Neural cell (in vitro differentiated cells): ENCODE measurements at regions not wholly inside any gene's neighbourhood (a gene's known extent, or its start where the extent isn't known, plus 50 kb on each side); places are given as distances from the start of the nearest gene placed in this dataset.

Source experiments
- H2AFZ ChIP-seq: fragments of 200-600, 300-800 bp; sonication (generic), shearing (Covaris generic); 2 replicates; pipeline ENCODE4 v1.6.0; 2014; ENCODE audit warnings: low read depth, mild to moderate bottlenecking, antibody characterized with exemption, low read length, moderate library complexity
- H3F3A ChIP-seq: fragments of 200-600 bp; shearing (Covaris generic); 2 replicates; pipeline ENCODE4 v1.6.1; 2016; ENCODE audit warnings: mild to moderate bottlenecking, moderate library complexity, mixed read lengths, antibody characterized with exemption, low read length; ENCODE audit not compliant: insufficient read depth, poor library complexity, severe bottlenecking
- H3K27ac ChIP-seq: fragments of 200-600, 300-800 bp; sonication (generic), shearing (Covaris generic); 2 replicates; pipeline ENCODE4 v1.5.1; 2014; ENCODE audit warnings: mild to moderate bottlenecking, low read length, moderate library complexity
- H3K27me3 ChIP-seq: fragments of 300-800, 200-600 bp; sonication (generic), shearing (Covaris generic); 2 replicates; pipeline ENCODE4 v1.6.0; 2014; ENCODE audit warnings: mild to moderate bottlenecking, low read depth, low read length, moderate library complexity; ENCODE audit not compliant: insufficient read depth
- H3K36me3 ChIP-seq: fragments of 300-800, 200-600 bp; sonication (generic), shearing (Covaris generic); 2 replicates; pipeline ENCODE4 v1.5.1; 2014; ENCODE audit warnings: mild to moderate bottlenecking, antibody characterized with exemption, low read length, moderate library complexity; ENCODE audit not compliant: insufficient read depth
- H3K4me2 ChIP-seq: fragments of 300-800, 200-600 bp; sonication (generic), shearing (Covaris generic); 2 replicates; pipeline ENCODE4 v1.6.0; 2014; ENCODE audit warnings: mild to moderate bottlenecking, low read length
- H3K4me3 ChIP-seq: fragments of 300-800, 200-600 bp; sonication (generic), shearing (Covaris generic); 2 replicates; pipeline ENCODE4 v1.5.1; 2014; ENCODE audit warnings: mild to moderate bottlenecking, low read length, moderate library complexity
- H3K79me2 ChIP-seq: fragments of 200-600 bp; shearing (Covaris generic); replicated peaks from 2 replicates; pipeline ENCODE4 v1.6.0; 2014; ENCODE audit warnings: mild to moderate bottlenecking, low read length, moderate library complexity; ENCODE audit not compliant: insufficient read depth
- H3K9ac ChIP-seq: fragments of 300-800, 200-600 bp; sonication (generic), shearing (Covaris generic); 2 replicates; pipeline ENCODE4 v1.6.1; 2016; ENCODE audit warnings: mild to moderate bottlenecking, low read length, mixed read lengths
- H3K9me2 ChIP-seq: fragments of 200-600 bp; shearing (Covaris generic); 2 replicates; pipeline ENCODE4 v1.6.1; 2016; ENCODE audit warnings: mild to moderate bottlenecking, low read length, mixed read lengths; ENCODE audit not compliant: insufficient read depth
- H3K9me3 ChIP-seq: fragments of 200-600, 300-800 bp; sonication (generic), shearing (Covaris generic); 2 replicates; pipeline ENCODE4 v1.6.1; 2016; ENCODE audit warnings: mild to moderate bottlenecking, mixed run types, low read length, moderate library complexity, mixed read lengths
- H4K20me1 ChIP-seq: fragments of 200-600 bp; shearing (Covaris generic); 2 replicates; pipeline ENCODE4 v1.6.1; 2016; ENCODE audit warnings: mild to moderate bottlenecking, mixed run types; ENCODE audit not compliant: insufficient read depth
- CTCF ChIP-seq: fragments of 450-650 bp; IDR thresholded peaks from 2 replicates; pipeline ENCODE4 v1.5.1; 2014; ENCODE audit warnings: antibody characterized with exemption, mild to moderate bottlenecking, moderate library complexity; ENCODE audit not compliant: poor library complexity, severe bottlenecking
- EP300 ChIP-seq: fragments of 450-650 bp; conservative IDR thresholded peaks from 2 replicates; pipeline ENCODE4 v1.6.1; 2014; ENCODE audit warnings: antibody characterized with exemption, mild to moderate bottlenecking, moderate library complexity; ENCODE audit not compliant: poor library complexity, severe bottlenecking
- EZH2 ChIP-seq: fragments of 200-600, 300-800 bp; shearing (Covaris generic), sonication (generic); IDR thresholded peaks from 2 replicates; pipeline ENCODE4 v1.6.1; 2014; ENCODE audit warnings: antibody characterized with exemption, low read length, borderline replicate concordance, mild to moderate bottlenecking; ENCODE audit not compliant: insufficient read depth, poor library complexity, severe bottlenecking
- MXI1 ChIP-seq: fragments of 450-650 bp; conservative IDR thresholded peaks from 2 replicates; pipeline ENCODE4 v1.6.1; 2014; ENCODE audit warnings: antibody characterized with exemption, mild to moderate bottlenecking; ENCODE audit not compliant: poor library complexity, severe bottlenecking
- POLR2AphosphoS5 ChIP-seq: IDR thresholded peaks from 2 replicates; pipeline ENCODE4 v1.6.1; 2012
- RAD21 ChIP-seq: fragments of 450-650 bp; conservative IDR thresholded peaks from 2 replicates; pipeline ENCODE4 v1.6.1; 2014; ENCODE audit warnings: antibody characterized with exemption, mild to moderate bottlenecking, moderate library complexity
- SMC3 ChIP-seq: fragments of 450-650 bp; conservative IDR thresholded peaks from 2 replicates; pipeline ENCODE4 v1.6.1; 2014; ENCODE audit warnings: antibody characterized with exemption, mild to moderate bottlenecking, moderate library complexity; ENCODE audit not compliant: poor library complexity
- TAF1 ChIP-seq: IDR thresholded peaks from 2 replicates; pipeline ENCODE4 v1.6.1; 2012; ENCODE audit warnings: low read depth
- TF ChIP-seq, protein P1 (sequence below): IDR thresholded peaks from 2 replicates; pipeline ENCODE4 v1.6.1; 2012; ENCODE audit warnings: borderline replicate concordance

GRCh38 chr3:191696348-191696747 is 235.4 kb downstream of the PYDC2 start:
- no peaks in the 10 kb centered on the region for H3K79me2 ChIP-seq
- H3K9ac ChIP-seq: no peak overlapping the region
- H4K20me1 ChIP-seq: no peaks in the 10 kb centered on the region
- H3K27me3 ChIP-seq: no peaks in the 10 kb centered on the region
- H3K36me3 ChIP-seq: no peaks in the 10 kb centered on the region
- no peaks in the 10 kb centered on the region for H3F3A ChIP-seq
- TF ChIP-seq TAF1: no peak
- no peak for TF ChIP-seq CTCF
- no peak for TF ChIP-seq POLR2AphosphoS5
- TF ChIP-seq SMC3: no peak
- TF ChIP-seq MXI1: no peak
- TF ChIP-seq EP300: no peak
- no peak for TF ChIP-seq EZH2
- TF ChIP-seq, protein P1, sequence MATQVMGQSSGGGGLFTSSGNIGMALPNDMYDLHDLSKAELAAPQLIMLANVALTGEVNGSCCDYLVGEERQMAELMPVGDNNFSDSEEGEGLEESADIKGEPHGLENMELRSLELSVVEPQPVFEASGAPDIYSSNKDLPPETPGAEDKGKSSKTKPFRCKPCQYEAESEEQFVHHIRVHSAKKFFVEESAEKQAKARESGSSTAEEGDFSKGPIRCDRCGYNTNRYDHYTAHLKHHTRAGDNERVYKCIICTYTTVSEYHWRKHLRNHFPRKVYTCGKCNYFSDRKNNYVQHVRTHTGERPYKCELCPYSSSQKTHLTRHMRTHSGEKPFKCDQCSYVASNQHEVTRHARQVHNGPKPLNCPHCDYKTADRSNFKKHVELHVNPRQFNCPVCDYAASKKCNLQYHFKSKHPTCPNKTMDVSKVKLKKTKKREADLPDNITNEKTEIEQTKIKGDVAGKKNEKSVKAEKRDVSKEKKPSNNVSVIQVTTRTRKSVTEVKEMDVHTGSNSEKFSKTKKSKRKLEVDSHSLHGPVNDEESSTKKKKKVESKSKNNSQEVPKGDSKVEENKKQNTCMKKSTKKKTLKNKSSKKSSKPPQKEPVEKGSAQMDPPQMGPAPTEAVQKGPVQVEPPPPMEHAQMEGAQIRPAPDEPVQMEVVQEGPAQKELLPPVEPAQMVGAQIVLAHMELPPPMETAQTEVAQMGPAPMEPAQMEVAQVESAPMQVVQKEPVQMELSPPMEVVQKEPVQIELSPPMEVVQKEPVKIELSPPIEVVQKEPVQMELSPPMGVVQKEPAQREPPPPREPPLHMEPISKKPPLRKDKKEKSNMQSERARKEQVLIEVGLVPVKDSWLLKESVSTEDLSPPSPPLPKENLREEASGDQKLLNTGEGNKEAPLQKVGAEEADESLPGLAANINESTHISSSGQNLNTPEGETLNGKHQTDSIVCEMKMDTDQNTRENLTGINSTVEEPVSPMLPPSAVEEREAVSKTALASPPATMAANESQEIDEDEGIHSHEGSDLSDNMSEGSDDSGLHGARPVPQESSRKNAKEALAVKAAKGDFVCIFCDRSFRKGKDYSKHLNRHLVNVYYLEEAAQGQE: no peak
- no peak for TF ChIP-seq RAD21
- no peak overlapping the region for H3K4me2 ChIP-seq
- no peaks in the 10 kb centered on the region for H3K9me2 ChIP-seq
- H3K9me3 ChIP-seq: no peaks in the 10 kb centered on the region
- no peak overlapping the region for H2AFZ ChIP-seq
- H3K27ac ChIP-seq: no peak overlapping the region
- H3K4me3 ChIP-seq: no peak overlapping the region

DNA sequence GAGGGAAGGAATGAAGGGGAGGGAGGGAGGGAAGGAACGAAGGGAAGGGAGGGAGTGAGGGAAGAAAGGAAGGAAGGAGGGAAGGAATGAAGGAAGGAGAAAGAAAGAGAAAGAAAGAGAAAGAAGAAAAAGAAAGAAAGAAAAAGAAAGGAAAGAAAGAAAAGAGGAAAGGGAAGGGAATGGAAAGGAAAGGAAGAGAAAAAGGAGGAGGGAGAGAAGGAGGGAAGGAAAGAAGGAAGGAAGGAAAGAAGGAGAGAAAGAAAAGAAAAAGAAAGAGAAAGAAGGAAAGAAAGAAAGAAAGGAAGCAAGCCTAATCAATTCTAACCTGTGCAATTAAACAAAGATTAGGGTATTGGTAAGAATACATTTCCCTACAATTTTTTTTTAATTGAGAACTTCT is 238.6 kb downstream of the PYDC2 start:
- Histone ChIP-seq H3K9me2 (no peaks in the 10 kb centered on the region), H3K4me2 (no peak overlapping the region), H2AFZ (no peak overlapping the region), H3K79me2 (no peaks in the 10 kb centered on the region), H3K4me3 (no peak overlapping the region), H4K20me1 (no peaks in the 10 kb centered on the region), H3K9me3 (no peaks in the 10 kb centered on the region), H3K9ac (no peak overlapping the region), H3K36me3 (no peaks in the 10 kb centered on the region), H3K27ac (no peak overlapping the region), H3F3A (no peaks in the 10 kb centered on the region), H3K27me3 (no peaks in the 10 kb centered on the region)
- no peak for TF ChIP-seq TAF1

DNA sequence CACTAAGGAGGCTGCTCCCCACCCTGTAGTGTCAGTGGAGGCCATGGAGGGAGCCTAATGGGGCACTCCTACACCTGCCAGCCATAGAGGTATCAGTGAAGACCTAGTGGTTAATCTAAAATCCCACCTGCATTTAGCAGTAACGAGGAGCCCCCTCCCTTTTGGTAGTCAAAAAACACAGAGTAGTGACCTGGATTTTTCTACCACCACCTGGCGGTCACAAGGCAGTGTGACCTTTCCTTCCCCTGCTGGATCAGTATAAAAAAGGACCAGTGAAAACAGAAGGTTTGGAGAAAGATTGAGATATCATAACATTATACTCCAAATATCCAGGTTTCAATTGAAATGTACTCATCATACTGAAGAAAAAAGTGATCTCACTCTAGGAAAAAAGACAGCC is 241.2 kb downstream of the PYDC2 start:
- H3K27me3 ChIP-seq: no peaks in the 10 kb centered on the region

More for the DNA sequence above, 241.2 kb downstream of the PYDC2 start:
- TF ChIP-seq EP300 (no peak), RAD21 (no peak), CTCF (no peak), TAF1 (no peak)
- Histone ChIP-seq H3K36me3 (no peaks in the 10 kb centered on the region), H3K9me2 (no peaks in the 10 kb centered on the region), H2AFZ (no peak overlapping the region), H3F3A (no peaks in the 10 kb centered on the region), H4K20me1 (no peaks in the 10 kb centered on the region), H3K9ac (no peak overlapping the region), H3K9me3 (no peaks in the 10 kb centered on the region), H3K79me2 (no peaks in the 10 kb centered on the region), H3K4me2 (no peak overlapping the region), H3K27ac (no peak overlapping the region), H3K4me3 (no peak overlapping the region)
